ENCODE measurements at regions not wholly inside any gene's neighbourhood (a gene's known extent, or its start where the extent isn't known, plus 50 kb on each side); places are given as distances from the start of the nearest gene placed in this dataset.

DNA sequence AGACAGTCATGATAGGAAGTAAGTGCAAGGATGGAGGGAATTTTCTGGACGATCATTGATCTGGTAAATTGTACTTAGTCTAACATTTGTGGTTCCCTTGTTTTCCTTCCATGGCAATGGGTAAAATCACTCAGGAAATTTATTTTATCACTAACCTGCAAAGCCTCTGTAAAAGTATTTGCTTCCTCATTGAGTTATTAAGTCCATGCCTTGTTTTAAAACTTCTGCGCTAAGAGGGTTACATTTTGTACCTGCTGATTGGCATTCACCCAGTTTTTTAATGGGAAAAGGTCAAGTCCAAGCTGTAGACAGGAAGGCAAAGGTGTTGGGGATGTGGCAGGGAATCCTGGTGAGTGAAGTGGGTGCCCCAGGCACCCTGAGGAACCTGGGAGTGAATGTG lies 146.2 kb upstream of the NR2F2 start:
- Histone ChIP-seq H3K4ac (replicated peaks; ENCODE audit: insufficient read length, low read depth, low read length) (no peak overlapping the region), H3K4me3 (ENCODE audit: extremely low read depth in 1 of 4, insufficient read depth in 2 of 4, low read depth in 3 of 4, low read length in 4 of 4) (no peak overlapping the region), H3K27ac (ENCODE audit: low read depth, low read length) (no peak overlapping the region), H3K23ac (ENCODE audit: insufficient read length) (no peak overlapping the region), H3K9me3 (ENCODE audit: insufficient read depth in 2 of 2, low read depth in 1 of 2, low read length in 1 of 2) (no peaks in the 10 kb centered on the region), H4K91ac (replicated peaks; ENCODE audit: insufficient read length, low read length) (no peak overlapping the region), H2BK12ac (ENCODE audit: low read depth, low read length) (no peak overlapping the region), H3K4me1 (replicated peaks in 1 of 4; ENCODE audit: control insufficient read depth in 3 of 4, insufficient read depth in 4 of 4, low read length in 3 of 4) (peaks cover 0 to 22% (median 5%) of the 10 kb centered on the region in 4 experiments; a peak in 4 of 7 replicates), H2BK5ac (ENCODE audit: low read depth, low read length) (no peak overlapping the region), H2AK5ac (ENCODE audit: low read depth, low read length) (no peak overlapping the region), H2BK20ac (ENCODE audit: low read length) (no peak overlapping the region), H3K14ac (ENCODE audit: insufficient read length) (no peak overlapping the region), H4K5ac (ENCODE audit: insufficient read length, low read depth, low read length) (no peak overlapping the region), H3K9ac (replicated peaks in 1 of 4; ENCODE audit: extremely low read depth in 1 of 4, low read depth in 3 of 4, low read length in 3 of 4) (no peak overlapping the region), H3K4me2 (ENCODE audit: insufficient read depth in 1 of 2, low read depth in 2 of 2, low read length in 2 of 2) (no peak overlapping the region), H2BK120ac (replicated peaks; ENCODE audit: low read depth, low read length) (no peak overlapping the region), H3K18ac (ENCODE audit: extremely low read depth, low read length) (no peak overlapping the region), H3K36me3 (ENCODE audit: control insufficient read depth in 2 of 4, insufficient read depth in 4 of 4, low read length in 3 of 4) (no peaks in the 10 kb centered on the region), H2AFZ (ENCODE audit: low read length) (no peak overlapping the region), H3K27me3 (replicated peaks in 1 of 4; ENCODE audit: control insufficient read depth in 3 of 4, extremely low read depth in 1 of 4, insufficient read depth in 3 of 4, low read length in 3 of 4) (no peaks in the 10 kb centered on the region), H3K79me2 (ENCODE audit: control insufficient read depth in 1 of 2, insufficient read depth in 2 of 2, low read length in 2 of 2) (no peaks in the 10 kb centered on the region), H4K8ac (ENCODE audit: extremely low read depth, insufficient read depth, low read length) (no peak overlapping the region), H3K56ac (replicated peaks; ENCODE audit: insufficient read length, low read depth, low read length) (no peak overlapping the region), H2BK15ac (ENCODE audit: low read length) (no peak overlapping the region), H3K79me1 (ENCODE audit: low read depth, low read length) (no peaks in the 10 kb centered on the region), H3K23me2 (ENCODE audit: low read depth, low read length) (no peaks in the 10 kb centered on the region), H4K20me1 (replicated peaks in 1 of 2; ENCODE audit: control insufficient read depth in 1 of 2, insufficient read depth in 2 of 2, low read length in 2 of 2) (no peaks in the 10 kb centered on the region)
- WGBS, 2 experiments (ENCODE audit: extremely low coverage in 1 of 2, insufficient coverage in 1 of 2, insufficient read length in 1 of 2, insufficient replicate concordance in 2 of 2, low coverage in 1 of 2, low lambda C conversion rate in 2 of 2, missing lambda C conversion rate in 1 of 2): 94% methylated on average over 2 of the region's 2 CpGs; no CpG with 5 or more reads in 1 of the 2 experiments
- FAIRE-seq: no peak
- ChIA-PET POLR2A (ENCODE audit: partially characterized antibody) (no interaction called here), CTCF (ENCODE audit: partially characterized antibody) (interaction anchor here (0.9 kb wide), 2 partner anchors 16 to 245 kb away, joined by 3 read pairs; no protein-coding TSS in a partner anchor)
- TF ChIP-seq SP4 (IDR thresholded peaks at IDR 0.05; ENCODE audit: low read length): no peak
- no peak for TF ChIP-seq BCL11A (IDR thresholded peaks at IDR 0.05; ENCODE audit: low read depth in 2 of 2, low read length in 2 of 2)
- TF ChIP-seq, protein P1, sequence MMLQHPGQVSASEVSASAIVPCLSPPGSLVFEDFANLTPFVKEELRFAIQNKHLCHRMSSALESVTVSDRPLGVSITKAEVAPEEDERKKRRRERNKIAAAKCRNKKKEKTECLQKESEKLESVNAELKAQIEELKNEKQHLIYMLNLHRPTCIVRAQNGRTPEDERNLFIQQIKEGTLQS (IDR thresholded peaks at IDR 0.05; ENCODE audit: insufficient read depth, low read depth, low read length): no peak
- no peak for TF ChIP-seq RNF2 (IDR thresholded peaks at IDR 0.05; ENCODE audit: borderline replicate concordance, low read depth, low read length, missing control alignments, poor library complexity, severe bottlenecking)
- TF ChIP-seq SP1 (IDR thresholded peaks at IDR 0.05; ENCODE audit: low read depth, low read length): no peak
- no peak for TF ChIP-seq RFX5 (IDR thresholded peaks at IDR 0.05; ENCODE audit: borderline replicate concordance, low read depth, low read length)
- TF ChIP-seq FOSL1 (IDR thresholded peaks at IDR 0.05; ENCODE audit: insufficient read depth, low read depth, low read length): no peak
- TF ChIP-seq ZNF274 (IDR thresholded peaks at IDR 0.05; ENCODE audit: borderline replicate concordance, extremely low read depth, low read length): no peak
- no peak for TF ChIP-seq TEAD4 (IDR thresholded peaks at IDR 0.05; ENCODE audit: low read depth, low read length)
- no peak for DNase-seq (ENCODE audit: low read depth in 1 of 2, low spot score in 2 of 2)

Measured in H1 (cell line).